GM12878 (cell line): ENCODE measurements at regions not wholly inside any gene's neighbourhood (a gene's known extent, or its start where the extent isn't known, plus 50 kb on each side); places are given as distances from the start of the nearest gene placed in this dataset.

Experiments used
- ATAC-seq: fragments of 200-7000 bp; cut with Tn5 transposase; 3 replicates; pipeline ENCODE4 v1.9.1; 2020; ENCODE audit warnings: mild to moderate bottlenecking, moderate library complexity
- BruUV-seq: library from RNA; stranded (reverse); fragments of 400-500 nt; replicated peaks from 2 replicates; lab custom pipeline; 2021; lab: Mats Ljungman, UMichigan
- CTCF ChIA-PET: fragments of 300-600 bp; sonication (Branson Sonifier 250); formaldehyde crosslinking; extraction: SDS; loops from one replicate; lab custom pipeline; 2021; ENCODE audit warnings: inconsistent platforms; lab: Yijun Ruan, JAX
- POLR2A ChIA-PET: fragments of 350-600 bp; formaldehyde crosslinking; extraction: SDS; loops from one replicate; lab custom pipeline; 2021; ENCODE audit warnings: inconsistent platforms; lab: Charles Lee
- RAD21 ChIA-PET: fragments of 300-600 bp; sonication (Branson Sonifier 250); formaldehyde crosslinking; loops from one replicate; lab custom pipeline; 2023; ENCODE audit warnings: antibody characterized with exemption; ENCODE audit not compliant: unreplicated experiment; lab: Charles Lee
- SMC1A ChIA-PET: fragments of 300-600 bp; sonication (Branson Sonifier 250); formaldehyde crosslinking; loops from one replicate; lab custom pipeline; 2023; ENCODE audit not compliant: unreplicated experiment, uncharacterized antibody; lab: Charles Lee
- DNase-seq: peaks from one replicate; pipeline ENCODE4 v3.0.0-alpha.2; 2011; ENCODE audit warnings: low read depth, low spot score
- FAIRE-seq: peaks from 3 replicates; lab custom pipeline; 2011; peaks lifted over from hg19 to GRCh38; lab: Jason Lieb, UNC
- H2AFZ ChIP-seq: 2 replicates; pipeline ENCODE4 v1.6.0; 2011; ENCODE audit warnings: low read depth, low read length, control low read depth; ENCODE audit not compliant: control insufficient read depth
- H3K27ac ChIP-seq: 2 replicates; pipeline ENCODE4 v1.5.1; 2011; ENCODE audit warnings: control low read depth; ENCODE audit not compliant: control insufficient read depth, insufficient read depth
- H3K27me3 ChIP-seq, 2 experiments: replicated peaks in 1 of 2; 2 replicates each; pipeline versions ENCODE4 v1.6.0 to v1.6.1; 2011; ENCODE audit warnings: low read length in 1 of 2; ENCODE audit not compliant: control insufficient read depth in 2 of 2, insufficient read depth in 2 of 2
- H3K36me3 ChIP-seq, 2 experiments: 2 replicates each; pipeline ENCODE4 v1.5.1; 2011; ENCODE audit warnings: low read length in 1 of 2; ENCODE audit not compliant: control insufficient read depth in 2 of 2, insufficient read depth in 2 of 2
- H3K4me1 ChIP-seq: 2 replicates; pipeline ENCODE4 v1.6.1; 2011; ENCODE audit warnings: mild to moderate bottlenecking, low read length, moderate library complexity, mixed read lengths; ENCODE audit not compliant: control insufficient read depth, insufficient read depth
- H3K4me2 ChIP-seq: 2 replicates; pipeline ENCODE4 v1.6.0; 2011; ENCODE audit warnings: control low read depth; ENCODE audit not compliant: control insufficient read depth, insufficient read depth
- H3K4me3 ChIP-seq: fragments of 200-600 bp; sonication (generic); 2 replicates; pipeline ENCODE4 v1.5.1; 2016
- H3K79me2 ChIP-seq: 2 replicates; pipeline ENCODE4 v1.6.0; 2011; ENCODE audit warnings: low read length; ENCODE audit not compliant: control insufficient read depth, insufficient read depth
- H3K9ac ChIP-seq: 2 replicates; pipeline ENCODE4 v1.8.0; 2011; ENCODE audit warnings: low read length, control low read depth, mixed read lengths; ENCODE audit not compliant: control insufficient read depth, insufficient read depth
- H3K9me3 ChIP-seq: replicated peaks from 3 replicates; pipeline ENCODE4 v1.5.1; 2011; ENCODE audit warnings: mild to moderate bottlenecking, low read length; ENCODE audit not compliant: control insufficient read depth, insufficient read depth
- H4K20me1 ChIP-seq: 2 replicates; pipeline ENCODE4 v1.6.0; 2011; ENCODE audit not compliant: control insufficient read depth, insufficient read depth
- BACH1 ChIP-seq: fragments of 450-650 bp; IDR thresholded peaks from 2 replicates; pipeline ENCODE4 v1.6.1; 2017; ENCODE audit warnings: mild to moderate bottlenecking, borderline replicate concordance
- CBFB ChIP-seq: IDR thresholded peaks from 2 replicates; pipeline ENCODE4 v1.6.1; 2016; ENCODE audit warnings: antibody characterized with exemption, low read depth
- DPF2 ChIP-seq: fragments of 450-650 bp; IDR thresholded peaks from 2 replicates; pipeline ENCODE4 v1.6.1; 2017; ENCODE audit warnings: mild to moderate bottlenecking
- E2F4 ChIP-seq: IDR thresholded peaks from 2 replicates; pipeline ENCODE4 v1.6.1; 2012; ENCODE audit warnings: low read depth, low read length, improper control_type of control experiment
- IRF5 ChIP-seq: fragments of 450-650 bp; IDR thresholded peaks from 2 replicates; pipeline ENCODE4 v1.6.1; 2017; ENCODE audit warnings: borderline replicate concordance
- KDM1A ChIP-seq: fragments of 200-600 bp; sonication (generic); IDR thresholded peaks from 2 replicates; pipeline ENCODE4 v1.6.1; 2016; ENCODE audit warnings: borderline replicate concordance
- MTA2 ChIP-seq: fragments of 450-650 bp; IDR thresholded peaks from 2 replicates; pipeline ENCODE4 v1.6.1; 2016; ENCODE audit warnings: low read depth, mild to moderate bottlenecking, moderate library complexity
- NFIC ChIP-seq: IDR thresholded peaks from 2 replicates; pipeline ENCODE4 v1.6.1; 2012; ENCODE audit warnings: low read depth, mild to moderate bottlenecking, inconsistent platforms, low read length, moderate library complexity
- NR2C2 ChIP-seq: IDR thresholded peaks from 2 replicates; pipeline ENCODE4 v1.6.1; 2011; ENCODE audit warnings: borderline replicate concordance, low read depth; ENCODE audit not compliant: control insufficient read depth, insufficient read length
- PAX5 ChIP-seq: IDR thresholded peaks from 2 replicates; pipeline ENCODE4 v1.6.1; 2011; ENCODE audit warnings: low read depth, low read length, borderline replicate concordance
- RB1 ChIP-seq: fragments of 450-650 bp; formaldehyde crosslinking; IDR thresholded peaks from 2 replicates; pipeline ENCODE4 v1.6.1; 2017; ENCODE audit warnings: mild to moderate bottlenecking, borderline replicate concordance
- RELB ChIP-seq: fragments of 450-650 bp; IDR thresholded peaks from 2 replicates; pipeline ENCODE4 v1.6.1; 2017; ENCODE audit warnings: low read depth, mild to moderate bottlenecking, moderate library complexity
- SIX5 ChIP-seq: IDR thresholded peaks from 2 replicates; pipeline ENCODE4 v1.6.1; 2011; ENCODE audit warnings: mild to moderate bottlenecking, low read depth, low read length, moderate library complexity; ENCODE audit not compliant: severe bottlenecking
- SPI1 ChIP-seq: IDR thresholded peaks from 2 replicates; pipeline ENCODE4 v1.6.1; 2011; ENCODE audit warnings: low read depth, mild to moderate bottlenecking, low read length, moderate library complexity, borderline replicate concordance; ENCODE audit not compliant: insufficient read depth
- SUPT20H ChIP-seq: IDR thresholded peaks from 2 replicates; pipeline ENCODE4 v1.6.1; 2011; ENCODE audit warnings: low read depth, mild to moderate bottlenecking, low read length, moderate library complexity, borderline replicate concordance; ENCODE audit not compliant: control insufficient read depth
- WGBS: methylation state at CpG from one replicate; pipeline ENCODE4 v1.1.6; 2016; ENCODE audit warnings: low lambda C conversion rate; ENCODE audit not compliant: insufficient replicate concordance, insufficient coverage; ENCODE audit errors: missing lambda C conversion rate; 5-methylcytosine and 5-hydroxymethylcytosine counted together
- in situ Hi-C: fragments of 300-500 bp; cut with MboI; formaldehyde crosslinking; loops from 9 replicates; pipeline ENCODE4 v1.14.3; 2018; ENCODE audit warnings: mixed read lengths
- intact Hi-C: fragments of 100-400 bp; cut with micrococcal nuclease; formaldehyde crosslinking; loops from one replicate; pipeline ENCODE4 v1.14.2; 2022; ENCODE audit not compliant: unreplicated experiment

DNA sequence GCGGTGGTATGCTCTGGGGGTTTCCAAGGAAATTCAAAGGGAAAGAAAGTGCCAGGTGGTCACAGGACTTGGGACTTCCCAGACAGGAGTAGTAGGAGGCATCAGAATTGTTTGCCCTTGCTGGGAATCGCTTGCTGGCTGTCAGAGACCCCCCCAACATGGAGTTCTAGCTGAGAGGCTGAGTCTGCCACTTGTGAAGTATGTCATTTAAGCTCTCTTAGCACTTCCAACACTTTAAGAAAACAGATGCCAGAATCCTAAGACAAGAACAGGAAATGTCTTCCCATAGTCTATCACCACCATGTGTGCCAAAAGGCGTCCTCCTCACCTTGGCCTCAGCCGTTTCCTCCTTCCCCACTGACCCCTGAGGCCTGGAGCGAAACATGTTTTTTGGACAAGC, 193.8 kb upstream of the IRX3 start:
- POLR2A ChIA-PET, result interaction anchor here (0.7 kb wide), 1 partner anchor 509 kb away, joined by 3 read pairs; no protein-coding TSS in a partner anchor
- intact Hi-C loops, result no loop called here

More for the DNA sequence above, 193.8 kb upstream of the IRX3 start:
- no peaks in the 10 kb centered on the region for H3K27me3 ChIP-seq
- ATAC-seq (no peak), FAIRE-seq (no peak), DNase-seq (no peak)
- CTCF ChIA-PET, result no interaction called here
- H2AFZ ChIP-seq, result no peak overlapping the region
- SMC1A ChIA-PET, result no interaction called here
- no peak overlapping the region for H3K9ac ChIP-seq
- H3K4me3 ChIP-seq, result no peak overlapping the region
- RAD21 ChIA-PET, result no interaction called here
- no peaks in the 10 kb centered on the region for H3K9me3 ChIP-seq
- no TSS peak for BruUV-seq
- no peak overlapping the region for H3K27ac ChIP-seq
- H3K4me2 ChIP-seq, result no peak overlapping the region
- WGBS, result 14% methylated on average over 5 of the region's 5 CpGs
- H3K4me1 ChIP-seq, result no peaks in the 10 kb centered on the region
- in situ Hi-C loops, result no loop called here
- H3K79me2 ChIP-seq, result no peaks in the 10 kb centered on the region
- no peak for TF ChIP-seq SPI1
- TF ChIP-seq RELB, result no peak
- TF ChIP-seq SIX5, result no peak
- no peak for TF ChIP-seq E2F4
- TF ChIP-seq NR2C2, result no peak
- TF ChIP-seq PAX5, result no peak
- no peak for TF ChIP-seq NFIC
- no peak for TF ChIP-seq CBFB
- no peak for TF ChIP-seq IRF5
- TF ChIP-seq MTA2, result no peak
- no peak for TF ChIP-seq RB1
- TF ChIP-seq BACH1, result no peak
- no peak for TF ChIP-seq DPF2
- TF ChIP-seq KDM1A, result no peak
- no peak for TF ChIP-seq SUPT20H
- no peaks in the 10 kb centered on the region for H3K36me3 ChIP-seq
- H4K20me1 ChIP-seq, result no peaks in the 10 kb centered on the region
